ENCODE measurements at regions not wholly inside any gene's neighbourhood (a gene's known extent, or its start where the extent isn't known, plus 50 kb on each side); places are given as distances from the start of the nearest gene placed in this dataset.
"Not testable (repeated sequence)": the region's sequence is repeated elsewhere in the genome, so short reads cannot be mapped to it uniquely, and the experiment has no call there.

- TF ChIP-seq NONO (IDR thresholded peaks at IDR 0.05; ENCODE audit: low read depth in 2 of 2, low read length in 1 of 2) (no peak), KAT2B (IDR thresholded peaks at IDR 0.05; ENCODE audit: low read depth, low read length) (no peak)
- TF ChIP-seq, protein P1, sequence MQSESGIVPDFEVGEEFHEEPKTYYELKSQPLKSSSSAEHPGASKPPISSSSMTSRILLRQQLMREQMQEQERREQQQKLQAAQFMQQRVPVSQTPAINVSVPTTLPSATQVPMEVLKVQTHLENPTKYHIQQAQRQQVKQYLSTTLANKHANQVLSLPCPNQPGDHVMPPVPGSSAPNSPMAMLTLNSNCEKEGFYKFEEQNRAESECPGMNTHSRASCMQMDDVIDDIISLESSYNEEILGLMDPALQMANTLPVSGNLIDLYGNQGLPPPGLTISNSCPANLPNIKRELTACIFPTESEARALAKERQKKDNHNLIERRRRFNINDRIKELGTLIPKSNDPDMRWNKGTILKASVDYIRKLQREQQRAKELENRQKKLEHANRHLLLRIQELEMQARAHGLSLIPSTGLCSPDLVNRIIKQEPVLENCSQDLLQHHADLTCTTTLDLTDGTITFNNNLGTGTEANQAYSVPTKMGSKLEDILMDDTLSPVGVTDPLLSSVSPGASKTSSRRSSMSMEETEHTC (IDR thresholded peaks at IDR 0.05): no peak
- TF ChIP-seq, protein P2, sequence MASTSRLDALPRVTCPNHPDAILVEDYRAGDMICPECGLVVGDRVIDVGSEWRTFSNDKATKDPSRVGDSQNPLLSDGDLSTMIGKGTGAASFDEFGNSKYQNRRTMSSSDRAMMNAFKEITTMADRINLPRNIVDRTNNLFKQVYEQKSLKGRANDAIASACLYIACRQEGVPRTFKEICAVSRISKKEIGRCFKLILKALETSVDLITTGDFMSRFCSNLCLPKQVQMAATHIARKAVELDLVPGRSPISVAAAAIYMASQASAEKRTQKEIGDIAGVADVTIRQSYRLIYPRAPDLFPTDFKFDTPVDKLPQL (IDR thresholded peaks at IDR 0.05; ENCODE audit: extremely low read depth, insufficient read length): no peak
Observed at GRCh38 chr12:18837505-18837904, 99.6 kb downstream of the CAPZA3 start (continued).

- H3K4me3 ChIP-seq; POLR2A ChIA-PET; BruUV-seq (replicated peaks); ATAC-seq; DNase-seq (ENCODE audit: extremely low read depth in 1 of 4, low spot score in 3 of 4); CTCF ChIA-PET (ENCODE audit: low intra/inter-chr PET ratio); H3K27me3 ChIP-seq (ENCODE audit: control insufficient read depth in 2 of 2, insufficient read depth in 2 of 2, low read length in 2 of 2); H3K36me3 ChIP-seq (ENCODE audit: control insufficient read depth, insufficient read depth, low read length); H3K9me1 ChIP-seq (ENCODE audit: control insufficient read depth, insufficient read depth, low read length); FAIRE-seq; H3K4me2 ChIP-seq (ENCODE audit: insufficient read depth, low read length); H4K20me1 ChIP-seq (replicated peaks; ENCODE audit: control insufficient read depth, insufficient read depth, low read length); H3K9ac ChIP-seq (ENCODE audit: insufficient read depth in 1 of 2, low read depth in 2 of 2, low read length in 2 of 2); intact Hi-C loops (cut with micrococcal nuclease); H3K4me1 ChIP-seq (replicated peaks in 1 of 2; ENCODE audit: control insufficient read depth in 2 of 2, insufficient read depth in 2 of 2, low read length in 2 of 2); H3K27ac ChIP-seq (ENCODE audit: extremely low read depth, low read depth, low read length); H3K79me2 ChIP-seq (ENCODE audit: control insufficient read depth, insufficient read depth, low read length); H2AFZ ChIP-seq (ENCODE audit: low read depth, low read length); H3K9me3 ChIP-seq (replicated peaks; ENCODE audit: control insufficient read depth, insufficient read depth, low read depth, low read length); in situ Hi-C loops (cut with MboI): not testable (repeated sequence)
- peak; percentile 79 for TF ChIP-seq PKNOX1 (IDR thresholded peaks at IDR 0.05)
- TF ChIP-seq ATF7 (IDR thresholded peaks at IDR 0.05): peak; percentile 54; the same call in 1 of the 2 replicates
- peak; percentile 58 to 75; a peak in 2 of 4 replicates for TF ChIP-seq TRIM24 (IDR thresholded peaks at IDR 0.05)
- TF ChIP-seq JUND (IDR thresholded peaks at IDR 0.05; ENCODE audit: borderline replicate concordance, low read depth, low read length): peak; percentile 36; the same call in 1 of the 2 replicates
- TF ChIP-seq JUND (tag; IDR thresholded peaks at IDR 0.05; ENCODE audit: borderline replicate concordance, low read depth, low read length): peak; percentile 24; the same call in 1 of the 3 replicates
- TF ChIP-seq ATF3 (IDR thresholded peaks at IDR 0.05): peak; percentile 95
- TF ChIP-seq ATF3 (CRISPR knock-in tag; conservative IDR thresholded peaks at IDR 0.05): 0 out of 2 replicates have a peak, but pooled peaks have one; percentile 31
- TF ChIP-seq C11orf30 (IDR thresholded peaks at IDR 0.05; ENCODE audit: low read depth): peak; percentile 6; the same call in 1 of the 2 replicates
- peak; percentile 69 for TF ChIP-seq ATF4 (CRISPR knock-in tag; IDR thresholded peaks at IDR 0.05)
- peak; percentile 88 for TF ChIP-seq CEBPB (tag; IDR thresholded peaks at IDR 0.05)
- TF ChIP-seq CEBPG (CRISPR knock-in tag; IDR thresholded peaks at IDR 0.05): peak; percentile 89
- peak; percentile 91 to 94 for TF ChIP-seq CEBPG (tag; conservative IDR thresholded peaks at IDR 0.05 in 1 of 2, IDR thresholded peaks at IDR 0.05 in 1 of 2)
- TF ChIP-seq MEIS2 (IDR thresholded peaks at IDR 0.05; ENCODE audit: partially characterized antibody): peak; percentile 52
- 14% methylated on average over 4 of the region's 4 CpGs for WGBS (ENCODE audit: insufficient coverage, low coverage, missing lambda C conversion rate)
Observed at GRCh38 chr12:18840997-18841396, 103.1 kb downstream of the CAPZA3 start.

Data from K562 (cell line).